ENCODE measurements at regions not wholly inside any gene's neighbourhood (a gene's known extent, or its start where the extent isn't known, plus 50 kb on each side); places are given as distances from the start of the nearest gene placed in this dataset.

DNA sequence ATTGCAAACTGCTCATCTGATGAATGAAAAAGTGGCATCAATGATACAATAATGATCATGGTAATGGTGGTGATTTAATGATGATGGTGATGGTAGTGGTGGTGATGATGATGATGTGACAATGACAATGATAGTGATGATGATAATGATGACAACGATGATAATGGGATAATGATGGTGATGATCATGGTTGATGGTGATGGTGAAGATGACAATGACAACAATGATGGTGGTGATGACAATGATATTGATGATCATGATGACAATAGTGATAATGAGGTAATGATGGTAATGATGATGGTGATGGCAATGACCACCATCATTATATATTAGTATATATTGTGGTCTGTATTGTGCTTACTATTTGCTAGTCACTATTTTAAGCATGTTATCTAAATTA is 474.3 kb downstream of the TBC1D22A start:
- DNase-seq = no peak

- DNase-seq = no peak
Measured at GRCh38 chr22:47236161-47236560, 473.7 kb downstream of the TBC1D22A start.

GRCh38 chr22:47233316-47234243 is 471.1 kb downstream of the TBC1D22A start:
- DNase-seq = no peak

GRCh38 chr22:47232753-47233152 is 470.3 kb downstream of the TBC1D22A start:
- no peak for DNase-seq

GRCh38 chr22:47232197-47232596 is 469.7 kb downstream of the TBC1D22A start:
- DNase-seq = no peak

GRCh38 chr22:47231759-47232158 is 469.3 kb downstream of the TBC1D22A start:
- DNase-seq = no peak

- DNase-seq = no peak
Measured at GRCh38 chr22:47230741-47231140, 468.3 kb downstream of the TBC1D22A start.

DNA sequence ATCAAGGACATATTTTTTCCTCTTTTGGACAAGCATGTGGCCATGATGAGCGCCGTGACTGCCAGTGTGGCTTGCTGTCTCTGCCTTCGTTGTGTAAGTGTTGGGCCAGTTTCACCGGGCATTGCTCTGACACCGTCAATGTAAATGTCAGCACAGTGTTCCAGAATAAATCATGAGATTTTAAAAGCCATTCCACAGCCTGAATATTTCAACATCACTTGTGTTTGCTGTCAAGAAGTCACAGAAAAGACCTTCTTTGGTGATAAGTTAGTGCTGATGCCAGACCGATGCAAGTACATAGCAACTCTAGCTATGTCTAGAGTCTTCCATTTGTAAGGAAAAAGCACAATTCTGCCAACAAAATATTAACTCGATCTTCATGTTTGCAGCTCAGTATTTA is 467.8 kb downstream of the TBC1D22A start:
- no peak for DNase-seq

DNA sequence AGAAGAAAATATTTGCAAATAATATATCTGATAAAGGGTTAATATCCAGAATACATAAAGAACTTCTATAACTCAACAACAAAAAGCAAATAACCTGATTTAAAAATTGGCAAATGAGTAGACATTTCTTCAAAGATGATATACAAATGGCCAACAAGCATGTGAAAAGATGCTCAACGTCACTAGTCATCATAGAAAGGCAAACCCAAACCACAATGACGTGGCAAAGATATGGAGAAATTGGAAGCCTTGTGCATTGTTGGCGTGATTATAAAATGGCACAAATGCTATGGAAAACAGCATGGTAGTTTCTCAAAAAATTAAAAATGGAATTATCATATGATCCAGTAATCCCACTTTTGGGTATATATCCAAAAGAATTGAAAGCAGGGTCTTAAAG is 466.3 kb downstream of the TBC1D22A start:
- DNase-seq = no peak

DNA sequence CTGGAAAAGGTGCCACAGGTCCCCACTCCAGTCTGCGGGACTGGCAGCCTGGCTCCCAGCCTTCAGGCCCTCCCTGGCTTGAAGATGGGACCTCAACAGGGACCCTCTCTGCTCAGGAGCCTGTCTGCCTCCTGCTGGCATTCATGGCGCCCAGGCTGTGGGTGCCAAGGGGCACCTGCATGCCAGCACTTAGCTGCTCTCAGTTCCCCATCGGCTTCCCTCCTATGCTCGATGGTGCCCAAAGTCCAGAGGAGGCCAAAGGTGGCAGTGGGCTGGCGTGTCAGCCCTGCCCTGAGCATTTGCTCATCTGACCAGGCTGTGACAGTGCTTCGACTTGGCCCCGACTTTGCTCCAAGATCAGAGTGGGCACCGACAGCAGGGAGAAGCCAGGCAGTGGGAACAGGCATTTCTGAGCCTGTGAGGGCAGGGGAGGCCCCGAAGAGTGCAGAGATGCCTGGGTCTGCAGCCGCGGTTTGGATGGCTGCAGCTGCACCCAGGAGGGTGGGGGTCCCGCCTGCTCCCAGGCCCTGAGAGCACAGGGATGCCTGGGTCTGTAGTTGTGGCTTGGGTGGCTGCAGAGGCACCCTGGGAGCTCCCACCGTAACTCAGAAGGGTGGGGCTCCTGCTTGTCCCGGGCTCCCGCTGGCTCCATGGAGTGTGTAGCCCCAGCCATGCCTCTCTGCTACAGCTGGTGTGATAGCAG is 463.6 kb downstream of the TBC1D22A start:
- no peak for DNase-seq

GRCh38 chr22:47225080-47225930 is 462.9 kb downstream of the TBC1D22A start:
- DNase-seq = no peak
